DND-41 (cell line): ENCODE measurements at regions not wholly inside any gene's neighbourhood (a gene's known extent, or its start where the extent isn't known, plus 50 kb on each side); places are given as distances from the start of the nearest gene placed in this dataset.

Experiments
- EZH2 ChIP-seq: IDR thresholded peaks from 3 replicates; pipeline ENCODE4 v1.6.1; 2012; ENCODE audit warnings: borderline replicate concordance, low read depth, mild to moderate bottlenecking, moderate library complexity, low read length, inconsistent platforms; ENCODE audit not compliant: severe bottlenecking
- TF ChIP-seq, protein P1 (sequence below): IDR thresholded peaks from 2 replicates; pipeline ENCODE4 v1.5.1; 2012; ENCODE audit warnings: borderline replicate concordance, low read length, moderate library complexity, mild to moderate bottlenecking; ENCODE audit not compliant: poor library complexity, severe bottlenecking; ENCODE audit errors: extremely low read depth

DNA sequence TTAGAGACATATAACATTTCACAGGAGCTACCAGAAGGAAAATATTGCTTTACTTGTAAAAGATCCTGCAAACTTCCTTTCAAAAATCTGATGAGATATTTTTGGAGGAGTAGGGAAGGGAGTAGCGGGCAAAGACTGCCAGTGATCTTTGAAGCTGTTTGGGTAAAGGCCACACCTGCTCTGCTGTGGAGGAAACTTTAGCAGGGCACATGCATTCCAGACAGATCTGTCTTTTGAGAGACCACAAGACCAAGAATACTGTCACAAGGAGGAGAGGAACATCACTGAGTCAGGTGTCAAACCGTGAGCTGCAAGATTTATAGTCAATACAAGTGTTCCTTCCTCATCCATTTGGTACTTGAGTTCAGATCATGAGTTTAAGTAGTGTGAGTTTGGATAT is 654.4 kb downstream of the DNAJB9 start:
- TF ChIP-seq, protein P1, sequence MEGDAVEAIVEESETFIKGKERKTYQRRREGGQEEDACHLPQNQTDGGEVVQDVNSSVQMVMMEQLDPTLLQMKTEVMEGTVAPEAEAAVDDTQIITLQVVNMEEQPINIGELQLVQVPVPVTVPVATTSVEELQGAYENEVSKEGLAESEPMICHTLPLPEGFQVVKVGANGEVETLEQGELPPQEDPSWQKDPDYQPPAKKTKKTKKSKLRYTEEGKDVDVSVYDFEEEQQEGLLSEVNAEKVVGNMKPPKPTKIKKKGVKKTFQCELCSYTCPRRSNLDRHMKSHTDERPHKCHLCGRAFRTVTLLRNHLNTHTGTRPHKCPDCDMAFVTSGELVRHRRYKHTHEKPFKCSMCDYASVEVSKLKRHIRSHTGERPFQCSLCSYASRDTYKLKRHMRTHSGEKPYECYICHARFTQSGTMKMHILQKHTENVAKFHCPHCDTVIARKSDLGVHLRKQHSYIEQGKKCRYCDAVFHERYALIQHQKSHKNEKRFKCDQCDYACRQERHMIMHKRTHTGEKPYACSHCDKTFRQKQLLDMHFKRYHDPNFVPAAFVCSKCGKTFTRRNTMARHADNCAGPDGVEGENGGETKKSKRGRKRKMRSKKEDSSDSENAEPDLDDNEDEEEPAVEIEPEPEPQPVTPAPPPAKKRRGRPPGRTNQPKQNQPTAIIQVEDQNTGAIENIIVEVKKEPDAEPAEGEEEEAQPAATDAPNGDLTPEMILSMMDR = no peak
- TF ChIP-seq EZH2 = no peak
